SU-DHL-6 (cell line): ENCODE measurements at regions not wholly inside any gene's neighbourhood (a gene's known extent, or its start where the extent isn't known, plus 50 kb on each side); places are given as distances from the start of the nearest gene placed in this dataset.

ENCODE experiments used
- CTCF ChIP-seq: fragments of 200-600 bp; sonication (generic); IDR thresholded peaks from one replicate; pipeline ENCODE4 v1.5.1; 2017; ENCODE audit warnings: antibody characterized with exemption, mild to moderate bottlenecking, low read length, moderate library complexity; ENCODE audit not compliant: insufficient read depth, poor library complexity, severe bottlenecking
- EZH2phosphoT487 ChIP-seq: fragments of 200-600 bp; sonication (generic), shearing (Covaris generic); conservative IDR thresholded peaks from 2 replicates; pipeline ENCODE4 v1.6.1; 2018; ENCODE audit warnings: mild to moderate bottlenecking, antibody characterized with exemption, low read length, moderate library complexity, mixed read lengths

- TF ChIP-seq CTCF: no peak
- TF ChIP-seq EZH2phosphoT487: no peak
Observed at GRCh38 chr14:98819867-98820206, 452.2 kb downstream of the BCL11B start.
